Naive thymus-derived CD4-positive, alpha-beta T cell (primary cell): ENCODE measurements at regions not wholly inside any gene's neighbourhood (a gene's known extent, or its start where the extent isn't known, plus 50 kb on each side); places are given as distances from the start of the nearest gene placed in this dataset.
"Not testable (repeated sequence)": the region's sequence is repeated elsewhere in the genome, so short reads cannot be mapped to it uniquely, and the experiment has no call there.

Source experiments
- ATAC-seq: fragments of 150-1000 bp; cut with Tn5 transposase; 2 replicates; pipeline ENCODE4 v1.10.0; 2021; ENCODE audit warnings: mild to moderate bottlenecking, moderate library complexity
- CTCF ChIA-PET: fragments of 350-600 bp; sonication (Branson Sonifier 250); formaldehyde crosslinking; loops from one replicate; lab custom pipeline; 2021; ENCODE audit warnings: antibody characterized with exemption; lab: Charles Lee
- POLR2A ChIA-PET: fragments of 350-600 bp; sonication (Branson Sonifier 250); formaldehyde crosslinking; loops from one replicate; lab custom pipeline; 2021; ENCODE audit warnings: antibody characterized with exemption, inconsistent platforms; lab: Charles Lee
- DNase-seq, 9 donors: peaks; one replicate each; pipeline versions ENCODE4 v3.0.0 to v3.0.0-alpha.2; 2020 to 2022; ENCODE audit warnings: mixed read lengths in 1 of 9
- H3K27ac ChIP-seq: one replicate; pipeline ENCODE4 v1.7.0; 2013; ENCODE audit warnings: mild to moderate bottlenecking, low read depth, low read length, moderate library complexity
- H3K27me3 ChIP-seq, 2 donors: one replicate each; pipeline ENCODE4 v1.7.0; 2013; ENCODE audit warnings: low read length in 2 of 2, mild to moderate bottlenecking in 2 of 2, moderate library complexity in 2 of 2; ENCODE audit not compliant: control insufficient read depth in 2 of 2, insufficient read depth in 2 of 2
- H3K36me3 ChIP-seq, 3 experiments: 1 replicate in 2 of 3; 2 replicates in 1 of 3; pipeline ENCODE4 v1.7.0; 2013; ENCODE audit warnings: low read length in 3 of 3, mild to moderate bottlenecking in 3 of 3, moderate library complexity in 1 of 3; ENCODE audit not compliant: insufficient read depth in 3 of 3, control insufficient read depth in 2 of 3
- H3K4me1 ChIP-seq, 2 donors: one replicate each; pipeline ENCODE4 v1.7.0; 2013; ENCODE audit warnings: low read length in 2 of 2, mild to moderate bottlenecking in 2 of 2, moderate library complexity in 1 of 2; ENCODE audit not compliant: control insufficient read depth in 2 of 2, insufficient read depth in 2 of 2
- H3K4me3 ChIP-seq: 2 replicates; pipeline ENCODE4 v1.7.0; 2013; ENCODE audit warnings: mild to moderate bottlenecking, low read length
- H3K9me3 ChIP-seq, 3 experiments: 1 replicate in 2 of 3; 2 replicates in 1 of 3; pipeline ENCODE4 v1.7.0; 2013; ENCODE audit warnings: low read length in 3 of 3; ENCODE audit not compliant: control insufficient read depth in 2 of 3
- H3K27ac Mint-ChIP-seq, 9 donors: one replicate each; pipeline ENCODE4 v1.8.0; 2020 to 2022; ENCODE audit warnings: mixed read lengths in 9 of 9, mild to moderate bottlenecking in 8 of 9, moderate library complexity in 5 of 9, inconsistent platforms in 2 of 9
- H3K27me3 Mint-ChIP-seq, 5 donors: one replicate each; pipeline ENCODE4 v1.8.0; 2021 to 2022; ENCODE audit warnings: mixed read lengths in 5 of 5, mild to moderate bottlenecking in 1 of 5
- H3K36me3 Mint-ChIP-seq, 5 donors: one replicate each; pipeline ENCODE4 v1.8.0; 2020 to 2022; ENCODE audit warnings: mixed read lengths in 5 of 5, mild to moderate bottlenecking in 3 of 5, inconsistent platforms in 1 of 5
- H3K4me1 Mint-ChIP-seq, 7 donors: one replicate each; pipeline ENCODE4 v1.8.0; 2020 to 2022; ENCODE audit warnings: mixed read lengths in 7 of 7, mild to moderate bottlenecking in 3 of 7, inconsistent platforms in 1 of 7
- H3K4me3 Mint-ChIP-seq, 10 donors: one replicate each; pipeline ENCODE4 v1.8.0; 2020 to 2022; ENCODE audit warnings: mild to moderate bottlenecking in 10 of 10, mixed read lengths in 10 of 10, moderate library complexity in 6 of 10, inconsistent platforms in 2 of 10
- H3K9me3 Mint-ChIP-seq, 11 donors: one replicate each; pipeline ENCODE4 v1.8.0; 2020 to 2022; ENCODE audit warnings: mixed read lengths in 11 of 11, mild to moderate bottlenecking in 4 of 11, inconsistent platforms in 1 of 11, moderate library complexity in 1 of 11
- intact Hi-C, 2 donors: fragments of 100-400 bp; cut with micrococcal nuclease; formaldehyde crosslinking; loops; one replicate each; pipeline ENCODE4 v1.15.1; 2023

DNA sequence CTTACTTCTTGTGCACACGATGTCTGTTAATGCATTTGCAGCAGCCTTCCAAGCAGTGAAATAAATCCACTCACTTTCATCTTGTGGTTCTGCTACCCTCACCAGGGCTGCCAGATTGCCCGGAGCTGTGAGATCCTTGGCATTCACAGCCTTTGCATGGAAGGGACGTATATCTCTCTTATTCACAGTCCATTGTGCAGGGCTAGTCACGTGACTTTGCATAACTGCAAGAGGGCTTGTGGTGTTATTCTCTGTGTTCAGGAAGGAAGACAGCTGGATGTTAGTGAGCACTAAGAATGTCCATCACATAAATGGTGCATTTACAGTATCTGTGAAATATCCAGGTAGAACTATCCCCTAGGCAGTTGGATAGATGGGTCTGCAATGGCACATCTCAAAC, 96.5 kb upstream of the BEND4 start:
- DNase-seq (no peak), ATAC-seq (no peak)
- Mint-ChIP-seq H3K27me3 (peaks cover 0 to 28% (median 13%) of the 10 kb centered on the region in 5 donors), H3K9me3 (no peaks in the 10 kb centered on the region), H3K27ac (no peak overlapping the region), H3K4me1 (no peaks in the 10 kb centered on the region), H3K4me3 (no peak overlapping the region), H3K36me3 (no peaks in the 10 kb centered on the region)
- intact Hi-C loops: no loop called here
- Histone ChIP-seq H3K36me3 (no peaks in the 10 kb centered on the region), H3K27me3 (no peaks in the 10 kb centered on the region), H3K9me3 (no peaks in the 10 kb centered on the region), H3K27ac (no peak overlapping the region), H3K4me1 (no peaks in the 10 kb centered on the region), H3K4me3 (no peak overlapping the region)
- ChIA-PET POLR2A (no interaction called here), CTCF (no interaction called here)

- POLR2A ChIA-PET: no interaction called here
Measured at GRCh38 chr4:42252315-42252714, 99.9 kb upstream of the BEND4 start.

GRCh38 chr4:42257645-42258044, 105.2 kb upstream of the BEND4 start:
- H3K27ac ChIP-seq, H3K4me1 ChIP-seq, CTCF ChIA-PET, H3K4me1 Mint-ChIP-seq, ATAC-seq, intact Hi-C loops, H3K27me3 ChIP-seq, H3K4me3 ChIP-seq, DNase-seq, H3K9me3 ChIP-seq, H3K27ac Mint-ChIP-seq, H3K27me3 Mint-ChIP-seq, H3K4me3 Mint-ChIP-seq, POLR2A ChIA-PET, H3K36me3 Mint-ChIP-seq, H3K36me3 ChIP-seq, H3K9me3 Mint-ChIP-seq: not testable (repeated sequence)

More at GRCh38 chr4:42252315-42252714, 99.9 kb upstream of the BEND4 start:
- no peaks in the 10 kb centered on the region for H3K36me3 ChIP-seq
- Mint-ChIP-seq H3K4me3 (no peak overlapping the region), H3K27me3 (peaks cover 0 to 25% (median 9%) of the 10 kb centered on the region in 5 donors), H3K4me1 (no peaks in the 10 kb centered on the region), H3K36me3 (no peaks in the 10 kb centered on the region), H3K9me3 (no peaks in the 10 kb centered on the region), H3K27ac (no peak overlapping the region)
- no peaks in the 10 kb centered on the region for H3K9me3 ChIP-seq
- no peak overlapping the region for H3K4me3 ChIP-seq
- ATAC-seq: no peak
- no peak overlapping the region for H3K27ac ChIP-seq
- no peaks in the 10 kb centered on the region for H3K27me3 ChIP-seq
- no peaks in the 10 kb centered on the region for H3K4me1 ChIP-seq
- DNase-seq: no peak
- CTCF ChIA-PET: no interaction called here
- intact Hi-C loops: no loop called here

DNA sequence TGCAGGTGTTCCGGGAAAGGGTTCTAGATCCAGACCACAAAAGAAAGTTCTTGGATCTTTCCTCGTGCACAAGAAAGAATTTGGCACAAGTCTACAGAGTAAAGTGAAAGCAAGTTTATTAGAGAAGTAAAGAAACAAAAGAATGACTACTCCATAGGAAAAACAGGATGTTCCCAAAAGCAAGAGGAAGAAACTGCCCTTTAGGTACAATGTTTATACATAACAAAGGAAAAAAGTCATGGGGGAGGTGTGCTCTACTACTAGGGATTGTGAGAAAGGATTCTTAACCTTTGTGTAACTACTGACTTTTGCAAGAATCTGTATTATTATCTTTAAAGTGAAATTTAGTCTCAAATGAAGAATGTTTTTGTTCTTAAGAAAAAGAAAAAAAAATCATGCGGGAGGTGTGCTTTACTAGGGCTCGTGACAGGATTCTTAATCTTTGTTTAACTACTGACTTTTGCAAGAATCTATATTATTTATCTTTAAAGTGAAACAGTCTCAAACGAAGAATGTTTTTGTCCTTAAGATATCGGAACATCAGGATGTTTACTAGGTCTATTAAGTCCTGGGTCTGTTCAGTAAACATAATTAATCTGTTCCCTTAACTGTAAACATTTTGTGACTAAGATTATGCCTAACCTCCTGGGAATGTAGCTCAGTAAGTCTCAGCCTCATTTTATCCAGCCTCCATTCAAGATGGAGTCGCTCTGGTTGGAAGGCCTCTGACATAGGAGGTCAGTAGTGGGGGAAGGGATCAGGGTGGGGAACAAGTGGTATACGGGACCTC, 110.4 kb upstream of the BEND4 start:
- ChIA-PET POLR2A (no interaction called here), CTCF (no interaction called here)
- peaks cover 0 to 4% (median 2%) of the 10 kb centered on the region in 5 donors for H3K27me3 Mint-ChIP-seq
- Histone ChIP-seq H3K4me3 (no peak overlapping the region), H3K4me1 (no peaks in the 10 kb centered on the region), H3K36me3 (no peaks in the 10 kb centered on the region), H3K9me3 (no peaks in the 10 kb centered on the region), H3K27me3 (no peaks in the 10 kb centered on the region), H3K27ac (no peak overlapping the region)
- H3K4me3 Mint-ChIP-seq: no peak overlapping the region
- peaks cover 0 to 4% (median 0%) of the 10 kb centered on the region in 11 donors for H3K9me3 Mint-ChIP-seq
- no peaks in the 10 kb centered on the region for H3K4me1 Mint-ChIP-seq
- ATAC-seq (no peak), DNase-seq (no peak)
- intact Hi-C loops: no loop called here
- peaks cover 0 to 3% (median 0%) of the 10 kb centered on the region in 5 donors for H3K36me3 Mint-ChIP-seq
- no peak overlapping the region for H3K27ac Mint-ChIP-seq

- Mint-ChIP-seq H3K27ac (no peak overlapping the region), H3K36me3 (no peaks in the 10 kb centered on the region), H3K27me3 (peaks cover 0 to 8% (median 0%) of the 10 kb centered on the region in 5 donors), H3K9me3 (peaks cover 0 to 1% (median 0%) of the 10 kb centered on the region in 11 donors), H3K4me1 (no peaks in the 10 kb centered on the region), H3K4me3 (no peak overlapping the region)
- no peak for ATAC-seq
- Histone ChIP-seq H3K36me3 (no peaks in the 10 kb centered on the region), H3K4me3 (no peak overlapping the region), H3K27me3 (no peaks in the 10 kb centered on the region), H3K9me3 (no peaks in the 10 kb centered on the region), H3K27ac (no peak overlapping the region), H3K4me1 (no peaks in the 10 kb centered on the region)
- CTCF ChIA-PET: no interaction called here
- intact Hi-C loops: no loop called here
- no peak for DNase-seq
- POLR2A ChIA-PET: no interaction called here
Measured at GRCh38 chr4:42265782-42266602, 113.5 kb upstream of the BEND4 start.

DNA sequence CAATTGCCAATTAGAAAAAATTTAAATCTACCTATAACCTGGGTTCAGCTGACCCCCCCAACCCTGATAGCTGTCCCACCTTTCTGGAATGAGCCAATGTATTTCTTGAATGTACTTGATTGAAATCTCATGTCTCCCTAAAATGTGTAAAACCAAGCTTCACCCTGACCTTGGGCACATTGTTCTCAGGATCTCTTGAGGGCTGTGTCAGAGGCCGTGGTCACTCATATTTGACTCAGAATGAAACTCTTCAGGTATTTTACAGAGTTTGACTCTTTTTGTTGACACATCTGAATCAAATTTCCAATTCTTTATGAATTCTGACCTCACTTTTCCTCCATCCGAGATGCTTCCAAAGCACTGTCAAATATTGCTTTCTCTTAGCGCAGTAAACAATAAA, 115.3 kb upstream of the BEND4 start:
- H3K4me3 ChIP-seq: no peak overlapping the region
- DNase-seq: no peak

More for the DNA sequence above, 115.3 kb upstream of the BEND4 start:
- Histone ChIP-seq H3K9me3 (no peaks in the 10 kb centered on the region), H3K27ac (no peak overlapping the region), H3K36me3 (no peaks in the 10 kb centered on the region), H3K27me3 (no peaks in the 10 kb centered on the region), H3K4me1 (no peaks in the 10 kb centered on the region)
- no peaks in the 10 kb centered on the region for H3K4me1 Mint-ChIP-seq
- intact Hi-C loops: no loop called here
- H3K27ac Mint-ChIP-seq: no peak overlapping the region
- ChIA-PET POLR2A (no interaction called here), CTCF (no interaction called here)
- H3K36me3 Mint-ChIP-seq: no peaks in the 10 kb centered on the region
- no peak overlapping the region for H3K4me3 Mint-ChIP-seq
- H3K9me3 Mint-ChIP-seq: no peaks in the 10 kb centered on the region
- peaks cover 0 to 8% (median 2%) of the 10 kb centered on the region in 5 donors for H3K27me3 Mint-ChIP-seq
- ATAC-seq: no peak
